ENCODE measurements at regions not wholly inside any gene's neighbourhood (a gene's known extent, or its start where the extent isn't known, plus 50 kb on each side); places are given as distances from the start of the nearest gene placed in this dataset.

GRCh38 chr1:193988885-193989284 is 802.5 kb upstream of the B3GALT2 start:
- 67 to 93% methylated on average over 2 of the region's 2 CpGs for WGBS, 2 donors

GRCh38 chr1:193979219-193979618 is 792.8 kb upstream of the B3GALT2 start:
- H3K27me3 ChIP-seq (ENCODE audit: control insufficient read depth in 3 of 3, insufficient read depth in 3 of 3, low read length in 2 of 3): no peaks in the 10 kb centered on the region
- H3K36me3 ChIP-seq (ENCODE audit: control insufficient read depth in 4 of 4, insufficient read depth in 4 of 4, low read length in 4 of 4): no peaks in the 10 kb centered on the region
- DNase-seq: no peak
- TF ChIP-seq CTCF (IDR thresholded peaks at IDR 0.05; ENCODE audit: control extremely low read depth, extremely low read depth): no peak
- H3K27ac ChIP-seq (ENCODE audit: low read depth in 1 of 2, low read length in 1 of 2): no peak overlapping the region
- WGBS, 2 donors: 78 to 79% methylated on average over 4 of the region's 4 CpGs
- H3K9me3 ChIP-seq (ENCODE audit: control insufficient read depth in 4 of 4, insufficient read depth in 3 of 4, low read length in 3 of 4): no peaks in the 10 kb centered on the region
- H3K4me3 ChIP-seq: no peak overlapping the region
- H3K9ac ChIP-seq (ENCODE audit: insufficient read depth in 1 of 2, low read length in 2 of 2): no peak overlapping the region
- no peaks in the 10 kb centered on the region for H3K4me1 ChIP-seq (ENCODE audit: control insufficient read depth in 5 of 5, insufficient read depth in 5 of 5, low read length in 5 of 5)
- ATAC-seq (ENCODE audit: insufficient read depth, low FRiP score): no peak

More at GRCh38 chr1:193988885-193989284, 802.5 kb upstream of the B3GALT2 start:
- no peak for TF ChIP-seq CTCF (IDR thresholded peaks at IDR 0.05; ENCODE audit: control extremely low read depth, extremely low read depth)
- ATAC-seq (ENCODE audit: insufficient read depth, low FRiP score) (no peak), DNase-seq (no peak)
- H3K27ac ChIP-seq (ENCODE audit: low read depth in 1 of 2, low read length in 1 of 2): no peak overlapping the region
- peaks cover 0 to 11% (median 6%) of the 10 kb centered on the region in 4 donors for H3K9me3 ChIP-seq (ENCODE audit: control insufficient read depth in 4 of 4, insufficient read depth in 3 of 4, low read length in 3 of 4)
- no peak overlapping the region for H3K4me3 ChIP-seq
- H3K36me3 ChIP-seq (ENCODE audit: control insufficient read depth in 4 of 4, insufficient read depth in 4 of 4, low read length in 4 of 4): peaks cover 0 to 2% (median 0%) of the 10 kb centered on the region in 4 donors
- H3K4me1 ChIP-seq (ENCODE audit: control insufficient read depth in 5 of 5, insufficient read depth in 5 of 5, low read length in 5 of 5): no peaks in the 10 kb centered on the region
- H3K27me3 ChIP-seq (ENCODE audit: control insufficient read depth in 3 of 3, insufficient read depth in 3 of 3, low read length in 2 of 3): no peaks in the 10 kb centered on the region
- no peak overlapping the region for H3K9ac ChIP-seq (ENCODE audit: insufficient read depth in 1 of 2, low read length in 2 of 2)

- H3K4me1 ChIP-seq (ENCODE audit: control insufficient read depth in 5 of 5, insufficient read depth in 5 of 5, low read length in 5 of 5): no peaks in the 10 kb centered on the region
- H3K27me3 ChIP-seq (ENCODE audit: control insufficient read depth in 3 of 3, insufficient read depth in 3 of 3, low read length in 2 of 3): no peaks in the 10 kb centered on the region
- H3K9ac ChIP-seq (ENCODE audit: insufficient read depth in 1 of 2, low read length in 2 of 2): no peak overlapping the region
- H3K4me3 ChIP-seq: no peak overlapping the region
- H3K36me3 ChIP-seq (ENCODE audit: control insufficient read depth in 4 of 4, insufficient read depth in 4 of 4, low read length in 4 of 4): no peaks in the 10 kb centered on the region
- ATAC-seq (ENCODE audit: insufficient read depth, low FRiP score) (no peak), DNase-seq (no peak)
- no peak for TF ChIP-seq CTCF (IDR thresholded peaks at IDR 0.05; ENCODE audit: control extremely low read depth, extremely low read depth)
- 80 to 87% methylated on average over 3 of the region's 3 CpGs for WGBS, 2 donors
- no peaks in the 10 kb centered on the region for H3K9me3 ChIP-seq (ENCODE audit: control insufficient read depth in 4 of 4, insufficient read depth in 3 of 4, low read length in 3 of 4)
- H3K27ac ChIP-seq (ENCODE audit: low read depth in 1 of 2, low read length in 1 of 2): no peak overlapping the region
Observed at GRCh38 chr1:193974286-193974798, 787.9 kb upstream of the B3GALT2 start.

- Histone ChIP-seq H3K36me3 (ENCODE audit: control insufficient read depth in 4 of 4, insufficient read depth in 4 of 4, low read length in 4 of 4) (no peaks in the 10 kb centered on the region), H3K27me3 (ENCODE audit: control insufficient read depth in 3 of 3, insufficient read depth in 3 of 3, low read length in 2 of 3) (no peaks in the 10 kb centered on the region), H3K4me3 (no peak overlapping the region), H3K9ac (ENCODE audit: insufficient read depth in 1 of 2, low read length in 2 of 2) (no peak overlapping the region), H3K9me3 (ENCODE audit: control insufficient read depth in 4 of 4, insufficient read depth in 3 of 4, low read length in 3 of 4) (no peaks in the 10 kb centered on the region), H3K27ac (ENCODE audit: low read depth in 1 of 2, low read length in 1 of 2) (no peak overlapping the region), H3K4me1 (ENCODE audit: control insufficient read depth in 5 of 5, insufficient read depth in 5 of 5, low read length in 5 of 5) (no peaks in the 10 kb centered on the region)
- DNase-seq (no peak), ATAC-seq (ENCODE audit: insufficient read depth, low FRiP score) (no peak)
- WGBS, 2 donors: 94 to 98% methylated on average over 3 of the region's 3 CpGs
- no peak for TF ChIP-seq CTCF (IDR thresholded peaks at IDR 0.05; ENCODE audit: control extremely low read depth, extremely low read depth)
Observed at GRCh38 chr1:193973428-193973827, 787.0 kb upstream of the B3GALT2 start.

Data from lung (tissue), 11 donors.